AG09309 (cell line): ENCODE measurements at regions not wholly inside any gene's neighbourhood (a gene's known extent, or its start where the extent isn't known, plus 50 kb on each side); places are given as distances from the start of the nearest gene placed in this dataset.

Source experiments
- DNase-seq: peaks from one replicate; pipeline ENCODE4 v3.0.0-alpha.2; 2010; ENCODE audit warnings: low read depth
- H3K4me3 ChIP-seq: 2 replicates; pipeline ENCODE4 v1.5.1; 2011; ENCODE audit warnings: mild to moderate bottlenecking, low read depth, low read length, moderate library complexity; ENCODE audit not compliant: control insufficient read depth
- TF ChIP-seq, protein P1 (sequence below): IDR thresholded peaks from 2 replicates; pipeline ENCODE4 v1.5.1; 2011; ENCODE audit warnings: mild to moderate bottlenecking, low read depth, low read length, inconsistent platforms; ENCODE audit not compliant: insufficient read depth, control insufficient read depth; ENCODE audit errors: missing control alignments

DNA sequence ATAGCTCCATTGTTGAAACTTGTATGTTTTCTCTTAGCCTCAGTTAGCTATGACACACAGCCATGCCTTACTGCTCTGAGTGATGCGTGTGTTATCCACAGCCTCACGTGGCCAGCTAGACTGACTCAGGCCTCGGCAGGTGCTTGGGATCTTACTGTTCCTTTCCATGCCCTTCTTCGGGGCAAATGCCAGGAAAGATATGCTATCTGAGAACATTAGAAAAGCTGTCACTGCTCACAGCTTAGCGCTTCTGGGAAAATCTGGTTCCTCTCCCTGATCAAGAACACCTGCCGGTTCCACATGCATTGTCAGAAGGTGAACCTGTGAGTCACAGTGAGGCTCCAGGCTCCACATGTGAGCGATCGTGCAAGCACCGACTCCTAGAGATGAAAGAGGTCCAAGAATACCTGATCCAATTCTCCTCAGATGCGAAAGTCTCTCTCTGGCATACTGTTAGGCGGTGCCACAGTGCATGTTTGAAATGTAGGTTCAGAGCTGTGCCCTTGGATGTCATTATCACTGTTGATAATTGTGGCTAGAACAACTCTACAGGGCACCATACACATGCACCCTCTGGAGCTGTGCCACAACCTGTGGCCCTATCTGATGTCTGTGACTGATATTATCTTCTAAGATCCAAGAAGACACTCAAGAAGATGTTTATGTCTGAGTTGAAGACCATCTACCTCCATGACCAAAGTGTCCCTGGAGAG is 247.8 kb upstream of the IGFBP3 start:
- TF ChIP-seq, protein P1, sequence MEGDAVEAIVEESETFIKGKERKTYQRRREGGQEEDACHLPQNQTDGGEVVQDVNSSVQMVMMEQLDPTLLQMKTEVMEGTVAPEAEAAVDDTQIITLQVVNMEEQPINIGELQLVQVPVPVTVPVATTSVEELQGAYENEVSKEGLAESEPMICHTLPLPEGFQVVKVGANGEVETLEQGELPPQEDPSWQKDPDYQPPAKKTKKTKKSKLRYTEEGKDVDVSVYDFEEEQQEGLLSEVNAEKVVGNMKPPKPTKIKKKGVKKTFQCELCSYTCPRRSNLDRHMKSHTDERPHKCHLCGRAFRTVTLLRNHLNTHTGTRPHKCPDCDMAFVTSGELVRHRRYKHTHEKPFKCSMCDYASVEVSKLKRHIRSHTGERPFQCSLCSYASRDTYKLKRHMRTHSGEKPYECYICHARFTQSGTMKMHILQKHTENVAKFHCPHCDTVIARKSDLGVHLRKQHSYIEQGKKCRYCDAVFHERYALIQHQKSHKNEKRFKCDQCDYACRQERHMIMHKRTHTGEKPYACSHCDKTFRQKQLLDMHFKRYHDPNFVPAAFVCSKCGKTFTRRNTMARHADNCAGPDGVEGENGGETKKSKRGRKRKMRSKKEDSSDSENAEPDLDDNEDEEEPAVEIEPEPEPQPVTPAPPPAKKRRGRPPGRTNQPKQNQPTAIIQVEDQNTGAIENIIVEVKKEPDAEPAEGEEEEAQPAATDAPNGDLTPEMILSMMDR: no peak
- no peak for DNase-seq
- no peak overlapping the region for H3K4me3 ChIP-seq

DNA sequence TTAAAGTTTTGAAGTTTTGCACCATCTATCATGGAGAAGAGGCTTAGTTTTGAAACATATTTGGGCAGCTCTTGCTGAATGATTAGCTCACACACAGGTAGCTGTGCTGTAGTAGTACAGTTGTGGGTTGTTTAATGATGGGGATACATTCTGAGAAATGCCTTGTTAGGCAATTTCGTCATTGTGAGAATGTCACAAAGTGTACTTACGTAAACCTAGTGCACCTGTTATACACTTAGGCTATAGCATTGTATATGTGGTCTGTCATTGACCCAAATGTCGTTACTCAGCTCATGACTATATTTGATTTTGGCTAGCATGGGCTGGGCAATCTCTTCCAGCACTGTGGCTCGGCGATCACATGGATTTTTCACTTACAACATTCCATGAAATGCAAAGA is 247.2 kb upstream of the IGFBP3 start:
- H3K4me3 ChIP-seq: no peak overlapping the region
- TF ChIP-seq, protein P1: no peak
- DNase-seq: no peak

DNA sequence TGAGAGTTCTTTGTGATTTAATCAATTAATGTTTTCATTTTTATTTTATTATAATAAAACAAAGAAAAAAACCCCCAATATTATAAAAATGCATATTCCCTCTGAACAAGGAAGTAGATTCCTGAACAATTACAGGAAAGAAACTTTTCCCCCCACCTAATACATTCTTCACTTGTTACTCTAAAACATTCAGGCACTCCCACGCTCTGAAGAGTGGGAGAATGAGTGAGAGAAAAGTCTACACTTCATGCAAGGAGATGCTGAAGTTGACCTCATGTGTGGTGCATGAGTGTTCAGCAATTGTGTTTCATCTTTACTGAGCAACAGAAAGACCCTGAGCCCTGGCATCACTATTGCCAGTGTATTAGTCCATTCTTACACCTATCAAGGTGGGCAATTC is 244.2 kb upstream of the IGFBP3 start:
- no peak overlapping the region for H3K4me3 ChIP-seq
- no peak for DNase-seq
- TF ChIP-seq, protein P1: no peak

DNA sequence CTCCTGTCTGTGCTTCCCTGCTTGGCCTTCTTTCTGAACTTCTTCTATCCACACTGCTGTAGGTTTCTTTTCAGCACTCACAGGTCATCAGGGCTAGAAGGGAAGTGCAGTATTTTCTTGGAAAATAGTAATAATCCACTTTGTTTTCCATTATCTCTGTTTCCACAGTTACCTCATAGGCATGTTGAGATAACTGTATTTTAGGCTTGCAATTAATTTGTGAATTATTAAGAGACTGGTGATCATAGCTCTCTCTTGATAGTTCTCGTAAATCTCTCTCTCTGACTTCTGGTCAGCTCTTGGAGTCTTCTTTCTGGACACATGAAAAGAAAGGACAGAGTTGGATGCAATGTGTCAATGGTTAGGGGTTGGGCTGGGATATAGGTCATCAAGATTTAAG is 243.6 kb upstream of the IGFBP3 start:
- no peak for DNase-seq
- TF ChIP-seq, protein P1: no peak
- no peak overlapping the region for H3K4me3 ChIP-seq

DNA sequence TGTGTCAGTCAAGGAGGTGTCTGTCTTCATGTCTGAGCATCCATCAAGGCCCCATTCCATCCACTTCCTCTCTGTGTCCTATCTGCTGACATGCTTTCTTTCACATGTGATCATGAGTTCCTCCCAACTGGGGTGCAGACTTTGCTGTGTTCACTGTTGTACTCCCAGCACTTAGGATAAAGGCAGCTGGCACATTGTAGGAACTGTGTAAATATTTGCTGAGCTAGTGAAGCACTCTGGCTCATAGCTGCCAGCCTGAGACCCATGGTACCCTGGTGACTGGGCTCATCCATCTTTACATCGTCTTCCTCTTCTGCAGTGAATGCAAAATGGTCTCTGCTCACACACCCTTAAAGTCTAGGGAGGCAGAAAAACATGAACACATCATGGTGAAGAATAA is 242.2 kb upstream of the IGFBP3 start:
- no peak for DNase-seq
- TF ChIP-seq, protein P1: no peak
- no peak overlapping the region for H3K4me3 ChIP-seq

DNA sequence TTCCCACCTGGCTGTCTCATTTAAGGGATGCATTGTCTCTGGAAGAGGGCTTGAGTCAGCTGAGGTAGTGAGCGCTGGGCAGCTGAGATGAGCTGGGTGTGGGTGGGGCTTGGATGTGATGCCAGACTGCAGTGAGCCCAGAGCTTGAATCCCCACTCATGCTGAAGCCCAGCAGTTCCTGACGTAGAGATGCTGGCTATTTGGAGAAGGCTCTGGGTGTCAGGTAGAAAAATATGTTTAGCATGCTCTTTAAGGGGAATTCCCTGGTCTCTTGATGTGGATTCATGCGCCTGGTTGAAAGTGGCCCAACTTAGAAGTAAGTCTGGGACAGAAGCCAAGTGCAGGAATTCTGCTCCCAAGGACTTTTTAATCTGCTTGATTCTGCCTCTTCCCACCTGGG is 241.5 kb upstream of the IGFBP3 start:
- DNase-seq: no peak
- H3K4me3 ChIP-seq: no peak overlapping the region
- TF ChIP-seq, protein P1: no peak

DNA sequence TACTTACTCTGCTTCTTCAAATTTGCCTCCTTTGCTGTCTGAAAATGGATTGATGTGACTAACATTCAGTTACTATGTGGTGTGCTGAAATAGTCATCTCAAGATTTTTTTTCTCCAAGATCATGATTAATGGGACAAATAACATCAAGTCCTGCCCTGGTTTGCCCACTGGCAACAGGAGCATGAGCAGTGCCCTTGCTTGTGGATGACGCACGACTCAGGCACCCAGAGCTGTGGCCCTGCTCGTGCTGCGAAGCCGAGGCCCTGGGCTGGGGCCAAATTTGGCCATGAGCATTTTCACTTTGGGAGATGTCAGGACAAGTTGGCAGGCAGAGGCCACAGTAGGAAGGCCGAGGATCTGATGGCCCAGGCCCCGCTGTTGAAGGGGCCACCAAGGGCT is 239.8 kb upstream of the IGFBP3 start:
- TF ChIP-seq, protein P1: no peak
- H3K4me3 ChIP-seq: no peak overlapping the region
- DNase-seq: no peak
